ENCODE measurements at regions not wholly inside any gene's neighbourhood (a gene's known extent, or its start where the extent isn't known, plus 50 kb on each side); places are given as distances from the start of the nearest gene placed in this dataset.

GRCh38 chr4:18511727-18512126 is 490.2 kb upstream of the LCORL start:
- no peak overlapping the region for H3K27ac ChIP-seq (ENCODE audit: low read length, poor library complexity, severe bottlenecking)
- no peak overlapping the region for H2AFZ ChIP-seq (ENCODE audit: low read depth, low read length)

GRCh38 chr4:18508786-18509185 is 487.2 kb upstream of the LCORL start:
- H2BK120ac ChIP-seq (ENCODE audit: low read depth, low read length) = no peak overlapping the region
- no peaks in the 10 kb centered on the region for H3K4me1 ChIP-seq (ENCODE audit: control insufficient read depth, insufficient read depth, low read depth, low read length)
- no peak overlapping the region for H3K4me3 ChIP-seq (ENCODE audit: insufficient read depth in 1 of 2, low read depth in 1 of 2, low read length in 2 of 2)
- H2BK12ac ChIP-seq (ENCODE audit: low read length in 2 of 2) = no peak overlapping the region
- H3K4ac ChIP-seq (ENCODE audit: low read depth in 1 of 2, low read length in 2 of 2) = no peak overlapping the region
- no peak for DNase-seq
- no peak overlapping the region for H3K14ac ChIP-seq (ENCODE audit: low read length in 2 of 2)
- H2BK15ac ChIP-seq (ENCODE audit: low read depth, poor library complexity, severe bottlenecking) = no peak overlapping the region
- no peak overlapping the region for H4K8ac ChIP-seq (ENCODE audit: low read length)
- H3K18ac ChIP-seq (ENCODE audit: low read depth in 1 of 2, low read length in 2 of 2) = no peak overlapping the region
- no peak overlapping the region for H3K27ac ChIP-seq (ENCODE audit: low read length, poor library complexity, severe bottlenecking)
- H3K4me2 ChIP-seq (ENCODE audit: low read length, poor library complexity, severe bottlenecking) = no peak overlapping the region
- no peak overlapping the region for H2AK5ac ChIP-seq (ENCODE audit: low read length, severe bottlenecking)
- 0% methylated on average over 1 of the region's 2 CpGs for whole genome bisulfite sequencing
- H3K79me1 ChIP-seq (replicated peaks; ENCODE audit: low read length, poor library complexity, severe bottlenecking) = no peaks in the 10 kb centered on the region
- no peaks in the 10 kb centered on the region for H3K27me3 ChIP-seq (ENCODE audit: control insufficient read depth in 1 of 2, insufficient read depth in 1 of 2, low read length in 2 of 2)
- H4K91ac ChIP-seq (ENCODE audit: low read length) = no peak overlapping the region
- H2BK5ac ChIP-seq (ENCODE audit: low read depth, low read length, poor library complexity, severe bottlenecking) = no peak overlapping the region
- no peaks in the 10 kb centered on the region for H3K9me3 ChIP-seq (ENCODE audit: control insufficient read depth, low read length)
- H2AFZ ChIP-seq (ENCODE audit: low read depth, low read length) = no peak overlapping the region
- no peaks in the 10 kb centered on the region for H3K36me3 ChIP-seq (ENCODE audit: control insufficient read depth in 1 of 2, insufficient read depth in 2 of 2, low read depth in 1 of 2, low read length in 2 of 2)
- no peak overlapping the region for H3K23ac ChIP-seq (ENCODE audit: low read length in 2 of 2)
- H3K9ac ChIP-seq (ENCODE audit: low read length) = no peak overlapping the region

More at GRCh38 chr4:18511727-18512126, 490.2 kb upstream of the LCORL start:
- no peak overlapping the region for H2BK120ac ChIP-seq (ENCODE audit: low read depth, low read length)
- DNase-seq = no peak
- H3K79me1 ChIP-seq (replicated peaks; ENCODE audit: low read length, poor library complexity, severe bottlenecking) = no peaks in the 10 kb centered on the region
- H4K91ac ChIP-seq (ENCODE audit: low read length) = no peak overlapping the region
- H2BK12ac ChIP-seq (ENCODE audit: low read length in 2 of 2) = no peak overlapping the region
- no peak overlapping the region for H3K4ac ChIP-seq (ENCODE audit: low read depth in 1 of 2, low read length in 2 of 2)
- H2BK5ac ChIP-seq (ENCODE audit: low read depth, low read length, poor library complexity, severe bottlenecking) = no peak overlapping the region
- no peaks in the 10 kb centered on the region for H3K36me3 ChIP-seq (ENCODE audit: control insufficient read depth in 1 of 2, insufficient read depth in 2 of 2, low read depth in 1 of 2, low read length in 2 of 2)
- H3K4me2 ChIP-seq (ENCODE audit: low read length, poor library complexity, severe bottlenecking) = no peak overlapping the region
- H3K4me3 ChIP-seq (ENCODE audit: insufficient read depth in 1 of 2, low read depth in 1 of 2, low read length in 2 of 2) = no peak overlapping the region
- H3K23ac ChIP-seq (ENCODE audit: low read length in 2 of 2) = no peak overlapping the region
- no peak overlapping the region for H3K14ac ChIP-seq (ENCODE audit: low read length in 2 of 2)
- no peak overlapping the region for H4K8ac ChIP-seq (ENCODE audit: low read length)
- no peaks in the 10 kb centered on the region for H3K9me3 ChIP-seq (ENCODE audit: control insufficient read depth, low read length)
- H3K9ac ChIP-seq (ENCODE audit: low read length) = no peak overlapping the region
- H3K4me1 ChIP-seq (ENCODE audit: control insufficient read depth, insufficient read depth, low read depth, low read length) = no peaks in the 10 kb centered on the region
- no peaks in the 10 kb centered on the region for H3K27me3 ChIP-seq (ENCODE audit: control insufficient read depth in 1 of 2, insufficient read depth in 1 of 2, low read length in 2 of 2)
- H2BK15ac ChIP-seq (ENCODE audit: low read depth, poor library complexity, severe bottlenecking) = no peak overlapping the region
- no peak overlapping the region for H2AK5ac ChIP-seq (ENCODE audit: low read length, severe bottlenecking)
- no peak overlapping the region for H3K18ac ChIP-seq (ENCODE audit: low read depth in 1 of 2, low read length in 2 of 2)

- H3K23ac ChIP-seq (ENCODE audit: low read length in 2 of 2) = no peak overlapping the region
- H3K9ac ChIP-seq (ENCODE audit: low read length) = no peak overlapping the region
Measured at GRCh38 chr4:18480928-18481327, 459.4 kb upstream of the LCORL start.

GRCh38 chr4:18480342-18480741 is 458.8 kb upstream of the LCORL start:
- no peak overlapping the region for H2AK5ac ChIP-seq (ENCODE audit: low read length, severe bottlenecking)

More at GRCh38 chr4:18480928-18481327, 459.4 kb upstream of the LCORL start:
- Histone ChIP-seq H3K4me3 (ENCODE audit: insufficient read depth in 1 of 2, low read depth in 1 of 2, low read length in 2 of 2) (no peak overlapping the region), H4K8ac (ENCODE audit: low read length) (no peak overlapping the region), H3K18ac (ENCODE audit: low read depth in 1 of 2, low read length in 2 of 2) (no peak overlapping the region), H2BK120ac (ENCODE audit: low read depth, low read length) (no peak overlapping the region), H3K14ac (ENCODE audit: low read length in 2 of 2) (no peak overlapping the region), H2AK5ac (ENCODE audit: low read length, severe bottlenecking) (no peak overlapping the region), H3K79me1 (replicated peaks; ENCODE audit: low read length, poor library complexity, severe bottlenecking) (no peaks in the 10 kb centered on the region), H3K9me3 (ENCODE audit: control insufficient read depth, low read length) (peaks cover 3% of the 10 kb centered on the region), H2BK5ac (ENCODE audit: low read depth, low read length, poor library complexity, severe bottlenecking) (no peak overlapping the region), H2AFZ (ENCODE audit: low read depth, low read length) (no peak overlapping the region), H3K4me1 (ENCODE audit: control insufficient read depth, insufficient read depth, low read depth, low read length) (no peaks in the 10 kb centered on the region), H2BK12ac (ENCODE audit: low read length in 2 of 2) (no peak overlapping the region), H2BK15ac (ENCODE audit: low read depth, poor library complexity, severe bottlenecking) (no peak overlapping the region), H3K27ac (ENCODE audit: low read length, poor library complexity, severe bottlenecking) (no peak overlapping the region), H4K91ac (ENCODE audit: low read length) (no peak overlapping the region), H3K36me3 (ENCODE audit: control insufficient read depth in 1 of 2, insufficient read depth in 2 of 2, low read depth in 1 of 2, low read length in 2 of 2) (no peaks in the 10 kb centered on the region), H3K27me3 (ENCODE audit: control insufficient read depth in 1 of 2, insufficient read depth in 1 of 2, low read length in 2 of 2) (no peaks in the 10 kb centered on the region), H3K4ac (ENCODE audit: low read depth in 1 of 2, low read length in 2 of 2) (no peak overlapping the region), H3K4me2 (ENCODE audit: low read length, poor library complexity, severe bottlenecking) (no peak overlapping the region)
- DNase-seq = no peak

More at GRCh38 chr4:18480342-18480741, 458.8 kb upstream of the LCORL start:
- no peak overlapping the region for H4K8ac ChIP-seq (ENCODE audit: low read length)
- no peak overlapping the region for H4K91ac ChIP-seq (ENCODE audit: low read length)
- no peaks in the 10 kb centered on the region for H3K79me1 ChIP-seq (replicated peaks; ENCODE audit: low read length, poor library complexity, severe bottlenecking)
- H3K4me3 ChIP-seq (ENCODE audit: insufficient read depth in 1 of 2, low read depth in 1 of 2, low read length in 2 of 2) = no peak overlapping the region
- no peaks in the 10 kb centered on the region for H3K4me1 ChIP-seq (ENCODE audit: control insufficient read depth, insufficient read depth, low read depth, low read length)
- DNase-seq = no peak
- no peak overlapping the region for H2BK120ac ChIP-seq (ENCODE audit: low read depth, low read length)
- H3K4me2 ChIP-seq (ENCODE audit: low read length, poor library complexity, severe bottlenecking) = no peak overlapping the region
- H3K27ac ChIP-seq (ENCODE audit: low read length, poor library complexity, severe bottlenecking) = no peak overlapping the region
- no peaks in the 10 kb centered on the region for H3K27me3 ChIP-seq (ENCODE audit: control insufficient read depth in 1 of 2, insufficient read depth in 1 of 2, low read length in 2 of 2)
- H3K4ac ChIP-seq (ENCODE audit: low read depth in 1 of 2, low read length in 2 of 2) = no peak overlapping the region
- H2BK12ac ChIP-seq (ENCODE audit: low read length in 2 of 2) = no peak overlapping the region
- H2AFZ ChIP-seq (ENCODE audit: low read depth, low read length) = no peak overlapping the region
- H3K36me3 ChIP-seq (ENCODE audit: control insufficient read depth in 1 of 2, insufficient read depth in 2 of 2, low read depth in 1 of 2, low read length in 2 of 2) = no peaks in the 10 kb centered on the region
- no peak overlapping the region for H2BK5ac ChIP-seq (ENCODE audit: low read depth, low read length, poor library complexity, severe bottlenecking)
- no peak overlapping the region for H2BK15ac ChIP-seq (ENCODE audit: low read depth, poor library complexity, severe bottlenecking)
- peaks cover 3% of the 10 kb centered on the region for H3K9me3 ChIP-seq (ENCODE audit: control insufficient read depth, low read length)
- H3K23ac ChIP-seq (ENCODE audit: low read length in 2 of 2) = no peak overlapping the region
- H3K9ac ChIP-seq (ENCODE audit: low read length) = no peak overlapping the region
- no peak overlapping the region for H3K18ac ChIP-seq (ENCODE audit: low read depth in 1 of 2, low read length in 2 of 2)
- no peak overlapping the region for H3K14ac ChIP-seq (ENCODE audit: low read length in 2 of 2)

Data from mesenchymal stem cell (in vitro differentiated cells and primary cell).